Medulla oblongata (tissue), 1 donor: ENCODE measurements at regions not wholly inside any gene's neighbourhood (a gene's known extent, or its start where the extent isn't known, plus 50 kb on each side); places are given as distances from the start of the nearest gene placed in this dataset.

ENCODE experiments used
- DNase-seq: peaks from one replicate; pipeline ENCODE4 v3.0.0-alpha.2; 2015; ENCODE audit errors: extremely low spot score

GRCh38 chr2:223701761-223702160 lies 99.6 kb upstream of the SCG2 start:
- DNase-seq: no peak

DNA sequence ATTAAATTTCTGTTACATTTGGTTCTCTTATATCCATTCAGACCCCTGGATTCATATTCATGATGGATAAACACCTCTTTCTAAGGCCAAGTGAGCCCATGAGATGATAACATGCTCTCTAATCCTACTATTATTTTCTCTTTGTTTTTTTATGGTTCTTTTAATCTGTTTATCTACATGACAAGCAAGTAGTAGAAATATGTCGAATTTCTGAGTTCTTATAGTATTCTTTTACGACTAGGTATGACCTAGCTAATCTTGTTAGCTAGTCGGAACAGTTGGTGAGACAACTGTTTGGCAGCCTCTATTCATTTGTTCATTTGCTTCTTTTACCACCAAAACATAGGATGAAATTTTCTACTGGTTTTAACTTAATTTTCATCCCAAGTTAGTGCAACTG lies 98.1 kb upstream of the SCG2 start:
- no peak for DNase-seq

- DNase-seq: no peak
These were observed 95.9 kb upstream of the SCG2 start for GRCh38 chr2:223697892-223698645.

- DNase-seq: no peak
These were observed 95.2 kb upstream of the SCG2 start for GRCh38 chr2:223697316-223697891.

- DNase-seq: no peak
These were observed 94.6 kb upstream of the SCG2 start for GRCh38 chr2:223696719-223697118.

- peak; percentile 68 for DNase-seq
These were observed 90.2 kb upstream of the SCG2 start for GRCh38 chr2:223692191-223692947.

GRCh38 chr2:223688094-223688835 lies 86.1 kb upstream of the SCG2 start:
- DNase-seq: no peak

- no peak for DNase-seq
These were observed 79.0 kb upstream of the SCG2 start for GRCh38 chr2:223681125-223681524.

DNA sequence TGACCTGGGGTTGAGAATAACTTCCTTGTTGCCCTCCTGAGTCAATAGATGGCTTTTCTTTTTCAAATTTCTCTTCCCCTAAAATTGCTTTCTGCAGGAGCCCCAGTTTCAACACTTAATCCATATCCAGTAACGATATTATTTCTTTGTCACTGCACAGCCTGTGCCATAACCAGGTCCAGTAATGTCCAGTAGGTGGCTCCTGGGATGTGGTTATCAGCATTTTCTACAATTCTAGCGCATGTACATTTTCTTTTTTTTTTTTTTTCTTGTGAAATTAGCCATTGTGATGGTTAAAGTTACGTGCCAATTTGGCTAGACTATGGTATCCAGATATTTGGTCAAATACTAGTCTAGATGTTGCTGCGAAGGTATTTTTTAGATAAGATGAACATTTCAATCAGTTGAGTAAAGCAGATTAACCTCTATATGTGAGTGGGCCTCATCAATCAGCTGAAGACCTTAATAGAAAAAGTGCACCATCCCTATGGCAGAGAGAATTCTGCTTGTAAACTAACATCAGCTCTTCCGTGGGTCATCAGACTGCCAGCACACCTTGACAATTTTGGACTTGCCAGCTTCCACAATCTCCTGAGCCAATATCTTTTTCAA lies 72.9 kb upstream of the SCG2 start:
- no peak for DNase-seq

GRCh38 chr2:223669453-223670225 lies 67.5 kb upstream of the SCG2 start:
- no peak for DNase-seq

DNA sequence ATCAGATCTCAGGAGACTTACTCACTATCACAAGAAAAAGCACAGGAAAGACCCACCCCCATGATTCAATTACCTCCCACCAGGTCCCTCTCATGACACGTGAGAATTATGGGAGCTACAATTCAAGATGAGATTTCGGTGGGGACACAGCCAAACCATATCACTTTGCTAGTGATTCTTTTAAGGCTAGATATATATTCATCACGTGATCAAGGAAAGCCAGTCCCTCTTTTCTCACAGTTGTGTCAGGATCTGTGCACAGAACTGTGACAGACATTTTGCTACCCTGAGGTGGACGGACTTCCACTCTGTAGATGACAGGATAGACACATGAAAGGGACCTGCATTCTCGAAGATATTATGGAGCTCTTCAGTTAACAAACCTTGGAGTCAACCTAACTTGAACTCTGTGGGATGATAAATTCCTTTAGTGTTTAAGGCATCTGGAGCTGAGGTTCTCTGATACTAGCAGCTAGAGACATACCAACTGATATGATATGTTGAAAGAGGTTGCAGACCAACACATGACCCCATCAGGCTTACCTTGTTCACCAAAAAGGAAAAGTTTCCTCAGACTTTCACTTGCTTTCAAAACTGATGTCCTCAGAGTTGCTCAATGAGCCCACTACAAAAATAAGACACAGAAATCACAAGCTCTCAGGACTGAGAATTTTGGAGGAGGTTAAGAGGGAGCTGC lies 66.3 kb upstream of the SCG2 start:
- DNase-seq: no peak

GRCh38 chr2:223654384-223654915 lies 52.3 kb upstream of the SCG2 start:
- DNase-seq: no peak

DNA sequence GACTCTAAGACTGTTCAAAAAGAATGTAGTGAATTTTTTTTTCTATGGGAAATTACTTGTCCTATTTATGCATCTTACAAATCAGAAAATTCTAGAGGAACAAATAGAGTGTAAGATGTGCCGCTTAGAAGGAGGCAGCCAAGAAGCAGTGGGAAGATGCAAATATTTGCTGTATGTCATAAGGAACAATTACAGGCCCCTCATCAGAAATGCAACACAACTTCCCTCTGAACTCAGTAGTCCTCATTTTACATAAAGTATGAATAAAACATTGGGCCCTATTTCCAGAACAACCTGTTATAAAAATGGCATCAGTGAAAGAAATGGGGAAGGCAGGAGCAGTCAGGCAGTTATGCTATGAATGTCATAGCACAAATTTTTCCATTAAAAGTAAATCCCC lies 50.7 kb upstream of the SCG2 start:
- DNase-seq: no peak

- no peak for DNase-seq
These were observed 50.0 kb upstream of the SCG2 start for GRCh38 chr2:223652122-223652521.
